Type B pancreatic cell (in vitro differentiated cells): ENCODE measurements at regions not wholly inside any gene's neighbourhood (a gene's known extent, or its start where the extent isn't known, plus 50 kb on each side); places are given as distances from the start of the nearest gene placed in this dataset.

ENCODE experiments used
- DNase-seq: peaks from one replicate; pipeline ENCODE4 v3.0.0; 2021; ENCODE audit warnings: mixed read lengths; ENCODE audit not compliant: unreplicated experiment; ENCODE audit errors: extremely low spot score
- H3K27ac Mint-ChIP-seq: 2 replicates; pipeline ENCODE4 v1.8.0; 2021; ENCODE audit warnings: mild to moderate bottlenecking, mixed read lengths
- H3K27me3 Mint-ChIP-seq: 2 replicates; pipeline ENCODE4 v1.8.0; 2021; ENCODE audit warnings: mixed read lengths
- H3K36me3 Mint-ChIP-seq: 2 replicates; pipeline ENCODE4 v1.8.0; 2021; ENCODE audit warnings: mixed read lengths
- H3K4me1 Mint-ChIP-seq: one replicate; pipeline ENCODE4 v1.8.0; 2021; ENCODE audit warnings: mixed read lengths; ENCODE audit not compliant: unreplicated experiment
- H3K4me3 Mint-ChIP-seq: 2 replicates; pipeline ENCODE4 v1.8.0; 2021; ENCODE audit warnings: mild to moderate bottlenecking, mixed read lengths
- H3K9me3 Mint-ChIP-seq: 2 replicates; pipeline ENCODE4 v1.8.0; 2021; ENCODE audit warnings: mixed read lengths
- CTCF ChIP-seq: fragments of 200-600 bp; sonication (generic); conservative IDR thresholded peaks from 2 replicates; pipeline ENCODE4 v1.5.0; 2021; ENCODE audit warnings: antibody characterized with exemption, mild to moderate bottlenecking

DNA sequence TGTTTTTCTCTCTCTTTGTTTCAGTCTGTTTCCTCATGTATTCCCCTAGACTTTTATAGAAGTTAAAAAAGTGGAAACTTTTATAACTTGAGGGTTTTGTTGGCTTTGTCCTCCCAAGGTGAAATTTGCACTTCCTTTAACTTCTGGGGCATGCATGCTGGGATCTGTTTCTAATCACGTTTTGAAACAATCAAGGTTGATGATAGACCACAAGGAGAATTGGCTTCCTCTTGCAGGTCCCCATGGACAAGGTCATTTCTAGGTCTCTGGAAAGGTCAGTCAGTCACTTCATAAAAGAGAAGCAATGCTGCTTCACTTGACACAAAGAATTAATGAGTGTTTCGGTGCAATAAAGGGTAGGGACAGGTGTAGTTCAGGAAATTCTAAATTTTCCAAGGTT is 811.8 kb upstream of the CELF2 start:
- no peak for TF ChIP-seq CTCF
- Mint-ChIP-seq H3K4me3 (no peak overlapping the region), H3K4me1 (no peaks in the 10 kb centered on the region), H3K36me3 (peaks cover 3% of the 10 kb centered on the region), H3K9me3 (peaks cover 5% of the 10 kb centered on the region), H3K27me3 (no peaks in the 10 kb centered on the region), H3K27ac (no peak overlapping the region)
- no peak for DNase-seq

- no peak overlapping the region for H3K27ac Mint-ChIP-seq
- no peak for DNase-seq
- peaks cover 5% of the 10 kb centered on the region for H3K9me3 Mint-ChIP-seq
- H3K4me3 Mint-ChIP-seq: no peak overlapping the region
- H3K36me3 Mint-ChIP-seq: peaks cover 3% of the 10 kb centered on the region
- TF ChIP-seq CTCF: no peak
- H3K4me1 Mint-ChIP-seq: no peaks in the 10 kb centered on the region
- H3K27me3 Mint-ChIP-seq: no peaks in the 10 kb centered on the region
Observed at GRCh38 chr10:10207538-10207937, 810.1 kb upstream of the CELF2 start.

DNA sequence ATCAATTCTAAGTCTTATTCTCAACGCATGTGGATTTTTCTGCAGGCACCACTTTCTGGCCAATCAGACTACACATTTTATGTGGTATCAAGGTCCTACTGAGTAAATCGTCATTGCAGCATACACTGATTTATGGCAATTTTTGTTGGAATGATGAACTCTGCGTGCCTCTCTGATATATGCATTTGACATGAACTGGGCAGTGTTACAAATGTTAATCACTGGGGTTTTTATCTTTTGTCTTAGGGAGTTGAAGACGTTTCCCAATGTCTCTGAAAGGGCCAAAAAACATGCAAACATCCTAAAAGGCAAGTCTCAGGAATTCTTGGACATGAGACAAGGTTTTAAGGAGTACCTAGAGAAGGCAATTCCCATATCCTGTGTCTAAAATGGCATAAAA is 809.5 kb upstream of the CELF2 start:
- TF ChIP-seq CTCF: no peak
- DNase-seq: no peak
- Mint-ChIP-seq H3K9me3 (peaks cover 5% of the 10 kb centered on the region), H3K4me3 (no peak overlapping the region), H3K27ac (no peak overlapping the region), H3K27me3 (no peaks in the 10 kb centered on the region), H3K36me3 (no peaks in the 10 kb centered on the region), H3K4me1 (no peaks in the 10 kb centered on the region)

DNA sequence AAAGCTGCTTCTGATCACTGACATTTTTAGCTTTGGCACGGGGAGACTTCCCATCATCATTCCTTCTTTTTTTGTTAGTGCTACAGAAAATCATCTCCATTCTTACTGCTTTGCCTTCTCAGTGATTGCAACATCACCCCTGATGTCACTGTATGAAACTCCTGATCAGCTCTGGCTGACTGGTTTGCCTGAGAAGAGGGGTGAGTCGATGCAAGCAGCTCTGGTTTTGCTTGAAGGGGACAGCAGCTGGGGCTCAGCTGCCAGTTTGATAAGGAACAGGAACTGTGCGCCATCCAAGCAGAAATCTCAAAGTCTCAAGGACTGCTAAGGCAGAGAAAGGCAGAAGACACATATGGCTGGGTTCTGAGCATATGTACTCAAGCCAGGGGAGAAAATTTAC is 808.5 kb upstream of the CELF2 start:
- Mint-ChIP-seq H3K4me1 (no peaks in the 10 kb centered on the region), H3K9me3 (peaks cover 5% of the 10 kb centered on the region), H3K27ac (no peak overlapping the region), H3K4me3 (no peak overlapping the region), H3K36me3 (no peaks in the 10 kb centered on the region), H3K27me3 (no peaks in the 10 kb centered on the region)
- DNase-seq: no peak
- no peak for TF ChIP-seq CTCF

DNA sequence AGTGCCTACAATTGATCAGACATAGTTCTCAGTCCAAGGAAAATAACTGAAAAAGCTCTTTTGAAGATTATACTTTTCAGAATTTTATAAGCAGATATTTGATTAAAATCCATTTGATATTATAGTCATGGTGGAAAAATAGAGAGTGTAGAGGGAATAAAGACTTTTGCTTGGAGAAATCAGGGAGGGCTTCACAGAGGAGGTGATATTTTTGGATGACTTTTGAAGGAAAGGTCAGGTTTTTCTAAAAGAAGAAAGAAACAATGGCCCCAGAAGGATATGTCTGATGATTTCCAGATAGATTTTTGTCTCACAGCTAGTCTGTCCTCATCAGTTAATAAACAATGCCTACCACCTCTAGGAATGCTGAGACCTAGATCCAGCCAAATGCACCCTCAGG is 806.3 kb upstream of the CELF2 start:
- no peak for DNase-seq
- Mint-ChIP-seq H3K36me3 (no peaks in the 10 kb centered on the region), H3K9me3 (no peaks in the 10 kb centered on the region), H3K4me1 (no peaks in the 10 kb centered on the region), H3K4me3 (no peak overlapping the region), H3K27ac (no peak overlapping the region), H3K27me3 (no peaks in the 10 kb centered on the region)
- TF ChIP-seq CTCF: no peak

DNA sequence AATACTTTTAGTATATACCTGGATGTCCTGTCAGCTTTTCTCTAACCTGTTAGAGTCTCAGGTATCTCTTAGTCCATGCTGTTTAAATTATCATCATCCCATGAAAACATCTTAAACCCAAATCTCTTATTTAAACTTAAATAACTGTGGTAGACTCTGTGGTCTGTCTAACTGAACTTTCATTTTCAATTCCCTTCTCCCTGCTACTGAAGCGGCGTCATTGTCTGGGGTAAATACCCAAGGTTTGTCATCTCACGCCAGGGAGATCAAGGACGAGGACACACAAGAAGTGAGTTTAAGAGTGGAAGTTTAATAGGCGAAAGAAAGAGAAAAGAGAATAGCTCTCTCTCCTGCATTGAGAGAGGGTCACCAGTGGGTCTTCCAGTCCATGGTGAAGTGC is 804.4 kb upstream of the CELF2 start:
- no peaks in the 10 kb centered on the region for H3K9me3 Mint-ChIP-seq
- H3K36me3 Mint-ChIP-seq: no peaks in the 10 kb centered on the region
- H3K27me3 Mint-ChIP-seq: no peaks in the 10 kb centered on the region
- no peak overlapping the region for H3K27ac Mint-ChIP-seq
- no peak for DNase-seq
- no peak for TF ChIP-seq CTCF
- H3K4me1 Mint-ChIP-seq: no peaks in the 10 kb centered on the region
- no peak overlapping the region for H3K4me3 Mint-ChIP-seq
